ENCODE measurements at regions not wholly inside any gene's neighbourhood (a gene's known extent, or its start where the extent isn't known, plus 50 kb on each side); places are given as distances from the start of the nearest gene placed in this dataset.

- no peak for TF ChIP-seq EP300 (IDR thresholded peaks at IDR 0.05)
- TF ChIP-seq CTCF (IDR thresholded peaks at IDR 0.05): no peak
- TF ChIP-seq POLR2A (IDR thresholded peaks at IDR 0.05): no peak
- no peak for TF ChIP-seq POLR2AphosphoS5 (IDR thresholded peaks at IDR 0.05)
Measured at GRCh38 chr12:46886541-46887041, 60.8 kb upstream of the SLC38A4 start.
